NT2/D1 (cell line): ENCODE measurements at regions not wholly inside any gene's neighbourhood (a gene's known extent, or its start where the extent isn't known, plus 50 kb on each side); places are given as distances from the start of the nearest gene placed in this dataset.

ENCODE experiments used
- DNase-seq: peaks from one replicate; pipeline ENCODE4 v3.0.0-alpha.2; 2011; ENCODE audit warnings: low read depth, low spot score
- H3K27me3 ChIP-seq: 2 replicates; pipeline ENCODE4 v1.6.0; 2011; ENCODE audit warnings: mild to moderate bottlenecking; ENCODE audit not compliant: insufficient read length, insufficient read depth
- H3K36me3 ChIP-seq: 2 replicates; pipeline ENCODE4 v1.6.1; 2011; ENCODE audit warnings: mild to moderate bottlenecking, low read length, mixed read lengths; ENCODE audit not compliant: insufficient read depth, insufficient read length
- H3K4me1 ChIP-seq: 2 replicates; pipeline ENCODE4 v1.5.1; 2011; ENCODE audit not compliant: insufficient read depth, insufficient read length
- H3K4me3 ChIP-seq: 2 replicates; pipeline ENCODE4 v1.5.1; 2011; ENCODE audit warnings: low read depth; ENCODE audit not compliant: insufficient read length
- H3K9ac ChIP-seq: 2 replicates; pipeline ENCODE4 v1.6.0; 2011; ENCODE audit warnings: low read depth; ENCODE audit not compliant: insufficient read length
- H3K9me3 ChIP-seq: 2 replicates; pipeline ENCODE4 v1.5.1; 2011; ENCODE audit warnings: mild to moderate bottlenecking, low read length; ENCODE audit not compliant: insufficient read depth
- SUZ12 ChIP-seq: IDR thresholded peaks from 2 replicates; pipeline ENCODE4 v1.6.1; 2011; ENCODE audit not compliant: insufficient read length, insufficient read depth; ENCODE audit errors: extremely low read depth
- YY1 ChIP-seq: IDR thresholded peaks from 2 replicates; pipeline ENCODE4 v1.6.1; 2011; ENCODE audit not compliant: insufficient read length, insufficient read depth
- ZNF274 ChIP-seq: IDR thresholded peaks from 2 replicates; pipeline ENCODE4 v1.6.1; 2011; ENCODE audit warnings: mild to moderate bottlenecking, low read depth, low read length

GRCh38 chr5:27535031-27535557 is 496.7 kb upstream of the CDH9 start:
- Histone ChIP-seq H3K4me1 (no peaks in the 10 kb centered on the region), H3K4me3 (no peak overlapping the region)
- no peak for DNase-seq

DNA sequence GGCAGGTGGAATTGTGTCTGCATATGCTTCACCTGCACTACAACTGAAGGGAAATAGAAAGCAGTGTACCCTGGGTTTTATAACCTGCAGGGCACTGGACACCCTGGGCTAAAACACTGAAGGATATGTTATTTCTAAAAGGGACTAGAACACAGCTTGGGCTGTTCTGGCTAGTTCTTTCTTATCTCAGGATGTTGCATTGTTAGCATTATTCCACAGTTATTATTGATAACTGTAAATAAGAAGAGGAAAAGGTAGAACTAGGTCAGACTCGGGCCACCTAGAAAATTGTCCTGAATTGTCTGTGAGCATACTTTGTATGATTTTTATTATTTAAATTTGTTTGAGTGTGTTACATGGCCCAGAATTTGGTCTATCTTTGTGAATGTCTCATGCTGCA is 493.9 kb upstream of the CDH9 start:
- no peaks in the 10 kb centered on the region for H3K9me3 ChIP-seq
- no peak overlapping the region for H3K9ac ChIP-seq
- no peaks in the 10 kb centered on the region for H3K36me3 ChIP-seq
- no peaks in the 10 kb centered on the region for H3K4me1 ChIP-seq
- no peak overlapping the region for H3K4me3 ChIP-seq
- no peaks in the 10 kb centered on the region for H3K27me3 ChIP-seq
- no peak for DNase-seq
- TF ChIP-seq ZNF274 (no peak), YY1 (no peak), SUZ12 (no peak)

More at GRCh38 chr5:27535031-27535557, 496.7 kb upstream of the CDH9 start:
- no peak overlapping the region for H3K9ac ChIP-seq
- no peaks in the 10 kb centered on the region for H3K36me3 ChIP-seq
- TF ChIP-seq ZNF274 = no peak
- TF ChIP-seq SUZ12 = no peak
- TF ChIP-seq YY1 = no peak
- H3K9me3 ChIP-seq = no peaks in the 10 kb centered on the region
- no peaks in the 10 kb centered on the region for H3K27me3 ChIP-seq

DNA sequence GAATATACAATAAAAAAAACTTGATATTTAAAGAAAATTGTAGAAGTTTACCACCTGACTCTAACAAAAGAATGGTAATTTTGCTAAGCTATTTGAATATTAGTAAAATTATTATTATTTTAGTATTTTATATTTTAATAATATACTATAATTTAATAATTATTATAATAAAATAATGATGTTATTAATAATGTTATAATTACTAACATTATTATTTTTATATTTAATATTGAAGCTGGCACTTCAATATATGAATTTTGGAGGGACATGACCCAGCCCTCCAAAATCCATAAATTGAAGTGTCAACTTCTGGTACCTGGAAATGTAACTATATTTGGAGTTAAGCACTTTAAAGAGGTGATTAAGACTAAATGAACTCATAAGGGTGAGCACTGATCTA is 486.1 kb upstream of the CDH9 start:
- H3K36me3 ChIP-seq = no peaks in the 10 kb centered on the region
- TF ChIP-seq ZNF274 (no peak), YY1 (no peak), SUZ12 (no peak)
- no peaks in the 10 kb centered on the region for H3K9me3 ChIP-seq
- no peak overlapping the region for H3K9ac ChIP-seq
- no peak overlapping the region for H3K4me3 ChIP-seq
- H3K4me1 ChIP-seq = no peaks in the 10 kb centered on the region
- DNase-seq = no peak
- H3K27me3 ChIP-seq = no peaks in the 10 kb centered on the region

- TF ChIP-seq SUZ12 = no peak
- TF ChIP-seq ZNF274 = no peak
- Histone ChIP-seq H3K9ac (no peak overlapping the region), H3K27me3 (no peaks in the 10 kb centered on the region), H3K36me3 (no peaks in the 10 kb centered on the region), H3K4me3 (no peak overlapping the region), H3K9me3 (no peaks in the 10 kb centered on the region), H3K4me1 (no peaks in the 10 kb centered on the region)
- no peak for DNase-seq
Measured at GRCh38 chr5:27523629-27524028, 485.2 kb upstream of the CDH9 start.

GRCh38 chr5:27516437-27516836 is 478.1 kb upstream of the CDH9 start:
- no peaks in the 10 kb centered on the region for H3K27me3 ChIP-seq
- H3K36me3 ChIP-seq = no peaks in the 10 kb centered on the region
- no peak for DNase-seq
- TF ChIP-seq SUZ12 (no peak), YY1 (no peak), ZNF274 (no peak)
- no peaks in the 10 kb centered on the region for H3K4me1 ChIP-seq
- H3K9me3 ChIP-seq = no peaks in the 10 kb centered on the region
- no peak overlapping the region for H3K4me3 ChIP-seq
- H3K9ac ChIP-seq = no peak overlapping the region

DNA sequence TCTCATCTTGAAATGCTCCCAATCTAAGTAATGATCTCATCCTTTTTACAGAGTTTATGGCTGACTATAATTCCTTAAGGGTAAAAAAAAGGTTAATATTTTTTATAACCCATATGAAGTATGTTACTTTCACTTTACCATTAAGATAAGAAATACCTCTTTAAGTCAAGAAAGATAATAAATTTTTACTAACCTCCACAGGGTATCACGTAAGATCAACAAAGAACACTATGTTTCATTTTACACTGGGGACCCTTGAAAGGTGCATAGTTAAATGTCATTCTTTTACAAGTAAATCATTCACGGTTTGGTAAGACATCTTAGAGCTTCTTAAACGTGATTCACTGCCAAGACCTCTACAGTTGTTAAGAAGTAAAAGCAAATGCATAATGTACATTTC is 472.7 kb upstream of the CDH9 start:
- Histone ChIP-seq H3K27me3 (no peaks in the 10 kb centered on the region), H3K36me3 (no peaks in the 10 kb centered on the region), H3K4me1 (no peaks in the 10 kb centered on the region), H3K9ac (no peak overlapping the region), H3K9me3 (no peaks in the 10 kb centered on the region), H3K4me3 (no peak overlapping the region)
- DNase-seq = no peak
- TF ChIP-seq SUZ12 = no peak
- TF ChIP-seq ZNF274 = no peak
- TF ChIP-seq YY1 = no peak

DNA sequence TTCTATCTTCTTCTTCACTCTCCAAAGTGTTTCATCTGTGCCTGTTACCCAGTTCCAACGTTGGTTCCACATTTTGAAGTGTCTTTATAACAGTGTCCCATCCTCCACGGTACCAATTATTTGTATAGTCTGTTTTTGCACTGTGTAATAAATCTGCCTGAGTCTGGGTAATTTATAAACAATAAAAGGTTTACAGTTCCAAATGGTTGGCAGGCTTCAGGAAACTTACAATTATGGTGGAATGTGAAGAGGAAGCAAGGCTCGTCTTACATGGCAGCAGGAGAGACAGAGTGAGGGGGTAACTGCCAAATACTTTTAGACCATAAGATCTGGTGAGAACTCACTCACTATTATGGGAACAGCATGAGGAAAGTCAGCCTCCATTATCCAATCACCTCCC is 465.4 kb upstream of the CDH9 start:
- Histone ChIP-seq H3K4me1 (no peaks in the 10 kb centered on the region), H3K9ac (no peak overlapping the region), H3K36me3 (no peaks in the 10 kb centered on the region), H3K27me3 (no peaks in the 10 kb centered on the region), H3K4me3 (no peak overlapping the region), H3K9me3 (no peaks in the 10 kb centered on the region)
- TF ChIP-seq YY1 = no peak
- TF ChIP-seq SUZ12 = no peak
- no peak for TF ChIP-seq ZNF274
- DNase-seq = no peak
